CD4-positive, alpha-beta T cell treated with Interleukin-21 for 1 hour (primary cell): ENCODE measurements at regions not wholly inside any gene's neighbourhood (a gene's known extent, or its start where the extent isn't known, plus 50 kb on each side); places are given as distances from the start of the nearest gene placed in this dataset.

Experiments used
- DNase-seq: peaks from one replicate; pipeline ENCODE4 v3.0.0-alpha.2; 2020

GRCh38 chr10:121102706-121103105 lies 251.5 kb downstream of the WDR11 start:
- DNase-seq, result no peak

DNA sequence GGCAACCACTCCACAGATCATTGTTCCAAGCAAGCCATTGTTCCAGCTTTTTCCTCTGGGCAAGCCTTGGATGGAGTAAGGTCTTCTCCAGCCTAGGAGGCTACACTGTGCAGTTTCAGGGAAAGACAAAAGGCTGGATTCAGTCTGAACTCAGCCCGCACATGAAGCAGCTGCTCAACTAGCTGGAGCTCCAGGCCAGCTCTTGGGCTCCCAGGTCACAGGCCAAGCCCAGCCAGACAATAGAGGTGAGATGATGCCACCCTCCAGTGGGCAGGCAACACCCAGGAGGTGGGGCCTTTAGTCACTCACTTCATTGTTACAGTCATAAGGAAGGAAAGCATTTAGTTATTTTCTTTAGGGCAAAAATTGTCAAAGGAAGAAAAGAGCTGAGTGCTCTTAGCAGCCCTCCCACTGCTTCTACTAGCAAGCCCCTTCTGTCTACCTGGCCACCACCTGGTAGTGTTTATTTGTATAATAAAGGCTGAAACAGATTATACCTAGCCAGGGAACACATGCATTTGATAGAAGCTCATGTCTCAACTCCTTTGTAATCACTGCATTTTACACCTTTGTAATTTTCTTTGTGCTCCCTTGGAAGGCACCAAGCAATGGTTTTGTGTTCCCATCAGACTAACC lies 253.4 kb downstream of the WDR11 start:
- no peak for DNase-seq

- DNase-seq, result no peak
These were observed 255.4 kb downstream of the WDR11 start for GRCh38 chr10:121106611-121107010.

DNA sequence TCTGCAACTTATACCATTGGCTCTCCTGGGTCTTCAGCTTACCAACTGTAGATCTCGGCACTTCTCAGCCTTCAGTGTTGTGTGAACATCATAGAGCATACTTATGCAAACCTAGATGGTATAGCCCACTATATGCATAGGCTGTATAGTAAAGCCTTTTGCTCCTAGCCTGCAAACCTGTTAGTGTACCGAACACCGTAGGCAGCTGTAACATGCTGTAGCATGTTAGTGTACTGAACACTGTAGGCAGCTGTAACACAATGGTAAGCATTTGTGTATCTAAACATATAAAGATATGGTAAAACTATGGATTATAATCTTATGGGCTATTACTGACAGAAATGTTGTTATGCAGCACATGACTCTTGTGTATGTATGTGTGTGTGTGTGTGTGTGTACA lies 256.9 kb downstream of the WDR11 start:
- no peak for DNase-seq

DNA sequence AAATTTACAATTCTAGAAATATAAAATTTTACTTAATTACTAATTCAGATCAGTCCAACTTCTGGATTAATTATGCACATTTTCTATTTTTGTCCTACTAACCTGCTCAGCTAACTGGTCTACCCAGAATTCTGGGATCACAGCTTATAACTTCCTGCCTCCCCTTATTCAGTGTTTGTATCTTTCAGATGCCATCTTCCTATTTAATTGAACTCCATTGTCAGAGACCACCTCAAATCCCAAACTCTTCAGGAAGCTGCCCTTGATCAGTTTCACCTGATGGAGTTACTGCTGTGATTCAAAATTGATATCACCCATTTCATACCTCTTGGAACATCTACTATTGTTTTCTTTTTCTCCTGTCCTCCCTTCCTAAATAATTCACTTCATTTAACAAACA lies 259.2 kb downstream of the WDR11 start:
- DNase-seq, result no peak

GRCh38 chr10:121112136-121112535 lies 261.0 kb downstream of the WDR11 start:
- DNase-seq, result no peak

GRCh38 chr10:121112579-121113384 lies 261.6 kb downstream of the WDR11 start:
- no peak for DNase-seq

DNA sequence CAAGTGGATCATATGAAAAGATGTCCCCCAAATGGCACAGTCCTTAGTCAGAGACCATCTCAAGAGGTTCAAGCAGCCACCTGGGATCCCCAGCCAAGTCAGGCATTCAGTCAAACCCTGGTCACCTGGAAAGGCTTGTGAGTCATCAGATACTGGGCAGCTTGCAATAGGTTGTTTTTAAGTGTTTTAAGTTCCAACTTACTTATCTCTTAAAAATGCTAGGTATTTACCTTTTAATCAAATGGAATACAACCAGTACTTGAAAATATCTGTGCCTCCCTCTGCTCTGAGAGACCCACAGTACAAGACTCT lies 262.2 kb downstream of the WDR11 start:
- DNase-seq, result no peak

- DNase-seq, result no peak
These were observed 262.7 kb downstream of the WDR11 start for GRCh38 chr10:121113911-121114310.

DNA sequence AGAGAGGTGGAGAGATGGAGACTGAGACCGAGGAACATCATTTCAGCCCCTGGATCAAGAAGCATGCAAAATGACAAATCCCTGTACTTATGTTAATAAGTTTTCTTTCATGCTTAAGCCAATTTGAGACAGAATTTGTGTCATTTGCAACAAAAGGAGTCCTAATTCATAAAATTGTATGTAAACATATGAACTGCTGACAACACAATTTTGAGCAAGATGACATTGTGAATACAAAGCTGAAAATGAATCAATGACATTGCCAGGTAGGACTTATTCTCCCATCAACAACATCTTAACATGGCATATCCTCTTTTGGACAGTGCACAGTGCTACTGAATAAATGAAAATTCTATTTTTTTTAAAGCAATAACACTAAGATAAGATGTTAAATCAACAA lies 264.0 kb downstream of the WDR11 start:
- no peak for DNase-seq

DNA sequence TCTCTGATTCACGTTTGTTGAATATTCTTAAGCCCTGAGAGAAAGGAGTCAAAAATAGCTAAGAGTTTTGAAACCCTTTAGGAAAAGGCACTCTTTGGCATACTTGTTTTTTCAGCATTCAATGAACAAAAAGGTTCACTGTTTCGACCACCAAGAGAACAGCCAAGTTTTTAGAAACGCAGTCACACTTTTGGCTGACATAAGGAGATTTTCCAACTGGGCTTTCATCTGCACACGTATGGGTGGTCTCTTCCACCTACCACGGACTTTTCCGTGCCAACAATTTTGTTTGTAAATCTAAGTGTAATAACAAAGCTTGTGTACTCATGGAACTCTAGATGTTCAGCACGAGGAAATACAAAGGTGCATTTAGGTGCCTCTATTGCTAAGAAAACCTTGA lies 270.3 kb downstream of the WDR11 start:
- no peak for DNase-seq

DNA sequence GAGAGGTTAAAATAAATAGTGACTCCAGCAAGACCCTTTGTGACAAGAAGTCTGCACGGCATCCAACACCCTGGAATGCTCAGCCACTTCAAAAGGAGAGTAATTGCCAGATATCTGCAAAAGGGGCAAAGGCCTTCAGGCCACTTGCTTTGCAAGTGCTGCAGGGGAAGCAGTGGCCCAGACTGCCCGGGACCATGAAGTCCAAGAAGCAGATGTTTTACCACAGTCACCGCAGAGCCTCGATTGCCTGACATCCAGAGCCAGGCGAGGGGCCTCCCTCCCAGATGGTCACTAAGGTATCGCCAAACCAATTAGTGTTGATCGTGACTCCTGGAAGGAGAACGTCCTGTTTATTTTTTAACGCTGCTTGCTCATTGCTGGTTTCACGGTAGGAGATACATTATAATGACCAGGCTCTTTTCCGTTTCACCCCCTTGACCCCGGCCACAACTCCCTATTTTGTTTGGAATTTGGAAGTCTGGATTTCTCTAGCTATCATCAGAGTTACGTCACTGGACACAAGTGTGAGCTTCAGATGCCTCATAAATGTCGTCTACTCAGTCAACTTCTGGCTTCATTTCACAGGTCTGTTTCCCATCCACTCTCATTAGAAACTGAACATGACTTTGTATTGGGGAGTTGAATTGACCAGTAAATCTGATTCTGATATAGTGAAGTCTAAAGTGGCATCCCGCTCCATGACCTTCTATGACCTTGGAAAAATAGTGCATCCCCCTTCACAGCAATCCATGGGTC lies 276.2 kb downstream of the WDR11 start:
- DNase-seq, result no peak

GRCh38 chr10:121128164-121128563 lies 277.0 kb downstream of the WDR11 start:
- no peak for DNase-seq

DNA sequence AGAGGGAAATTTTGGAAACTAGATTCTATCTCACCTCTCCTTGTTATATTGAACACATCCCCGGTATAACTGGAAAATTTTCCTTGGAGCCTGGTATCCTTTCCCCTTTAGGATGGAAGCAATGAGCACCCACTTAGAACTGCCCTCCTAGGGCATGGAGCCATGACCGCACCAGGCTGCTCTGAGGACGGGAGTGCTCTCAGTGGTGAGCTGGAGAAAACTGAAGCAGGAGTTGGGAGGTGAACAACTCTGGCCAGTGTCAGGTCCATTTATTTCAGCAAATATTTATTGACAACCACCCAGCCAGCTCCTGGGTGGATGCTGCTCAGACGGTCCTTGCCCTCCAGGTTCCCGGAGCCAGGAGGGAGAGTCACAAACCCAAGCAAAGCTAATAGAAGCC lies 278.1 kb downstream of the WDR11 start:
- no peak for DNase-seq

DNA sequence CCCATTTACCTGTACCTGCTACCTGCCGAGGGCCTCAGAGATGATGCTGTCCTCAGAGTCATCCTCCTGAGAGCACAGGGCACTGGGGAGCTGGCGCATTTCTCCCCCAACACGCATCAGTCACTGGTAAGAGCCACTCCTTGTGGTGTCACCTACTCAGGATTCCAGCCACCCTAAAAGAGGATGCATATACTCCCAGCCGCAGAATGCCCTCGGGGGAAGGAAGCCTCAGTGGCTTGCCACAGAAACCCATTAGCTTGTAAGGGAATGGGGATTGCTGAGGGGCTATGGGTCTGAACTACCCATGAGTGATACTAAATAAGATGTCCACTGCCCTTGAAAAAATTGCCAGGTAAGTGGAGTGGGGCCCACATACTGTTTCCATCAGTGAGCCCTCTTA lies 279.2 kb downstream of the WDR11 start:
- DNase-seq, result no peak

GRCh38 chr10:121131014-121131413 lies 279.9 kb downstream of the WDR11 start:
- no peak for DNase-seq

DNA sequence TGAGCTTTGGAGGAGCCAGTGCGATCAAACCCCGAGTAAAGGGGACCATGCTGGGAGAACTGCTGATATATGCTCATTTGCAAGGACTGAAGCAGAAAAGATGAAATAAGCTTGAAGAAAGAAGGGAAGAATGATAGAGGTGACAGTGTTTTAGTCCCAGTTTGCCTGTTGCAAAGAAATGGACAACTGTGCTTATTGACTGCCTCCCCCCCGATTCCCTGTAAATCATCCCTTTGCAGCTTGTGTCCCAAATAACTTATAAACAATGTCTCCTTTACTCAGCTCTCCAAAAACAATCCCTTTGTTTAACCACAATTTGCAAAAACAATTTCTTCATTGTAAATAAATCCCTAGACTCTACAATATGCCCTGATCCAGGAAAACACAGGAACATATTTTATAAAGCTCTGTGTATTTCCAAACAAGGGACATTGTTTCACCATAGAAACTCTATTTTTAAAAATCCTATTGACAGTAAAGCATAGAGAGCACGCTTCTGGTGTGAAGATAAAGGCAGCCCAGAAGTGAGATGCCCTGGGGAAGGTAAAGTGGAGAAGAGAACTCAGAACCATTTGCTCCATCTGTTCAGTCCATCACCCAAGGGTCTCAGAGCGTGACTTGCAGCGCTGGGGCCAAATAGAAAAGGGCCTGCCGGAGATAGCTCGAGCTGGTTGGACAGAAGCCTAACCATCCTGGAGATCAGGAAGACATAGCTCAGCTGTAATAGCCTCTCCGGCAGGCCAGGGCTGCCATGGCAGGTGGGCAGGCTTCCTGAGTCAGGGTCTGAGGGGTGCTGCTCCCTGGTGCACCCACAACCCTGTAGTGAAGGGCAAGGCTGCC lies 280.5 kb downstream of the WDR11 start:
- no peak for DNase-seq

- DNase-seq, result no peak
These were observed 281.1 kb downstream of the WDR11 start for GRCh38 chr10:121132273-121132672.

DNA sequence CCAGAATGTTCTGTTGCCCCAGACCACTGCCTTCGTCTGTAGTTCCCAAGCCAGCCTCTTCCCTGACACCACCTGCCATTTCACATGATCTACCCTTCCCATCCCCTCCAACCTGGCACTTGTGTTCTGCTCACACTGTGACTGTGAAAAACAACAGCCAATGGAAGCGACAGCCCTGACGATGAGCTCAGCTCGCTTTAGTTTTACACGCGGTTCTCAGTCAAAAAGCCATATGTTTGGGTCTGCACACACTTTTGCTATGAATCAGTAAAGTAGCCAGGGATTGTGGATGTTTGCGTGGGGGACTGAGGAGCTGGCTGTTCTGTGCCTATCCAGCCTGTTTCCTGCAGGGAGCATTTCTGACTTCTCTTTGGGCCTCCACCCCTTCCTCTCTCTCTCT lies 282.7 kb downstream of the WDR11 start:
- no peak for DNase-seq

GRCh38 chr10:121134711-121135110 lies 283.5 kb downstream of the WDR11 start:
- no peak for DNase-seq

- DNase-seq, result no peak
These were observed 284.4 kb downstream of the WDR11 start for GRCh38 chr10:121135512-121135911.

DNA sequence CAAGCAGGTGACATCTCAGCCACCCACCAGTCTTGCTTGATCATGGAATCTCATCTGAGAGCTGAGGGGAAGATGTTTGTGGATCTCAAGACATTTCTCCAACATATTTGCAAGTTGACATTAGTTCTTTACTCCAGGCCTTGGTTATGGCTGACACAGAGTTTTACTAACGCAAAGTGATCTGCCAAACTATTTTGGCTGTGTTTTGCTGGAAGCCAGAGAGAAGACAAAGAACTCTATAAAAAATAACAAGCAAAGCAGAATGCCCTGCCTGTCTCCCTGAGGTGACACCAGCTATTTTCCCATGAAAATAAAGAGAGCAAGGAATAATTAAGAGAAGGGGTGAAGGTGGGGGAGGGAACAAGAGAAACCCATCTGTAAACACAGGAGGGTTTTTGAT lies 286.4 kb downstream of the WDR11 start:
- DNase-seq, result no peak
